ENCODE measurements at regions not wholly inside any gene's neighbourhood (a gene's known extent, or its start where the extent isn't known, plus 50 kb on each side); places are given as distances from the start of the nearest gene placed in this dataset.
A peak's percentile ranks its signal among the peaks of the same experiment; 100 is the strongest.

DNA sequence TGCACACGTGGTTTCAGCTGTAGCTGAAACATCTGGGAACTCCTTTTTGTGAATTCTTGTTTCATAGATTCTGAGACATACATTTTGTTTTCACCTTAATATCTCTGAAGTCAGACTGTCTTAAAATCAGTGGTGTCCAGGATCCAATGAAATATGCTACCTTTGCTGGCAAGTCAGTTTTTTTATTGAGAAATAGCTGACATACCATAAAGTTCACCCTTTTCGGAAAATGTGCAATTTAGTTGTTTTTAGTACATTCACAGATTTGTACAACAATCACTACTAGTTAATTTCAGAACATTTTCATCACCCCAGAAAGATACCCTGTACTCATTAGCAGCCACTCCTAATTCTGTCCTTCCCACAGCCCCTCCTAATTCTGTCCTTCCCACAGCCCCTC, 243.7 kb downstream of the GLI2 start:
- no peak for TF ChIP-seq POLR2A (IDR thresholded peaks at IDR 0.05)
- TF ChIP-seq, protein P1, sequence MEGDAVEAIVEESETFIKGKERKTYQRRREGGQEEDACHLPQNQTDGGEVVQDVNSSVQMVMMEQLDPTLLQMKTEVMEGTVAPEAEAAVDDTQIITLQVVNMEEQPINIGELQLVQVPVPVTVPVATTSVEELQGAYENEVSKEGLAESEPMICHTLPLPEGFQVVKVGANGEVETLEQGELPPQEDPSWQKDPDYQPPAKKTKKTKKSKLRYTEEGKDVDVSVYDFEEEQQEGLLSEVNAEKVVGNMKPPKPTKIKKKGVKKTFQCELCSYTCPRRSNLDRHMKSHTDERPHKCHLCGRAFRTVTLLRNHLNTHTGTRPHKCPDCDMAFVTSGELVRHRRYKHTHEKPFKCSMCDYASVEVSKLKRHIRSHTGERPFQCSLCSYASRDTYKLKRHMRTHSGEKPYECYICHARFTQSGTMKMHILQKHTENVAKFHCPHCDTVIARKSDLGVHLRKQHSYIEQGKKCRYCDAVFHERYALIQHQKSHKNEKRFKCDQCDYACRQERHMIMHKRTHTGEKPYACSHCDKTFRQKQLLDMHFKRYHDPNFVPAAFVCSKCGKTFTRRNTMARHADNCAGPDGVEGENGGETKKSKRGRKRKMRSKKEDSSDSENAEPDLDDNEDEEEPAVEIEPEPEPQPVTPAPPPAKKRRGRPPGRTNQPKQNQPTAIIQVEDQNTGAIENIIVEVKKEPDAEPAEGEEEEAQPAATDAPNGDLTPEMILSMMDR (IDR thresholded peaks at IDR 0.05) = no peak
- Histone ChIP-seq H3K9me3 (no peaks in the 10 kb centered on the region), H3K4me1 (no peaks in the 10 kb centered on the region), H3K27ac (no peak overlapping the region), H3K4me3 (no peak overlapping the region), H3K27me3 (no peaks in the 10 kb centered on the region), H3K36me3 (peaks cover 0 to 5% (median 0%) of the 10 kb centered on the region in 3 donors)
- no peak for DNase-seq

DNA sequence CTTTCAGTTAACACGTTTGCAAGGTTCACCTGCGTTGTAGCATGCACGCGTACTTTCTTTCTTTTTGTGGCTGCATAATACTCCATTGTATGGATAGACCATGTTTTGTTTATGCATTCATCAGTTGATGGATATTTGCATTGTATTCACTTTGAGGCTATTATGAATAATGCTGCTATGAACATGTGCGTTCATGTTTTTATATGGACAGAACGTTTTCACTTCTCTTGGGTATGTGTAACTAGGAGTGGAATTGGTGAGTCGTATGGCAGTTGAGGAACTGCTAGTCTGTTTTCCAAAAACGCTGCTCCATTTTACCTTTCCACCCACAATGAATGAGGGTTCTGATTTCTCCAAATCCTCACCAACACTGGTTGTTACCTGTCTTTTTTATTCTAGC, 244.3 kb downstream of the GLI2 start:
- Histone ChIP-seq H3K9me3 (no peaks in the 10 kb centered on the region), H3K4me3 (no peak overlapping the region), H3K36me3 (peaks cover 0 to 7% (median 0%) of the 10 kb centered on the region in 3 donors), H3K4me1 (no peaks in the 10 kb centered on the region), H3K27ac (no peak overlapping the region), H3K27me3 (no peaks in the 10 kb centered on the region)
- no peak for TF ChIP-seq POLR2A (IDR thresholded peaks at IDR 0.05)
- TF ChIP-seq, protein P1 (IDR thresholded peaks at IDR 0.05) = no peak
- no peak for DNase-seq

DNA sequence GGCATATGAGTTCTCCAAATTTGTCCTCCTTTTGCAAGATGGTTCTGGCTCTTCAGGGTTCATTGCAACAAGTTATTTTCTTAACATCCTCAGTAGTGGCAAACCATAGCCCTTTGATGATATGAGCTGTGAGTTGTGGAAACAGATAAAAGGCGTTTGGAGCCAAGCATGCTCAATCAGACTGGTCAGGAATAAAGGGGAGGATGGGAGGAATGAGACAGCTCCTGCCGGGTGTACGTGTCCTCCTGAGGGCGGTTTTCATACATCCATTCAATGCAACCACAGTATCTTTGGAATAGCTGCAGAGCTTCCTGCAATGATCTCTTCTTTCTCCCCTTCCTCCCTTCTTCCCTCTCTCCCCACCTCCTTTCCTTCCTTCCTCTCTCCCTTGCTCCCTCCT, 245.8 kb downstream of the GLI2 start:
- H3K9me3 ChIP-seq = no peaks in the 10 kb centered on the region
- H3K27ac ChIP-seq = no peak overlapping the region
- DNase-seq = no peak
- TF ChIP-seq, protein P1 (IDR thresholded peaks at IDR 0.05) = no peak
- TF ChIP-seq POLR2A (IDR thresholded peaks at IDR 0.05) = no peak
- no peak overlapping the region for H3K4me3 ChIP-seq
- H3K27me3 ChIP-seq = no peaks in the 10 kb centered on the region
- H3K4me1 ChIP-seq = no peaks in the 10 kb centered on the region
- H3K36me3 ChIP-seq = peaks cover 0 to 3% (median 0%) of the 10 kb centered on the region in 3 donors

DNA sequence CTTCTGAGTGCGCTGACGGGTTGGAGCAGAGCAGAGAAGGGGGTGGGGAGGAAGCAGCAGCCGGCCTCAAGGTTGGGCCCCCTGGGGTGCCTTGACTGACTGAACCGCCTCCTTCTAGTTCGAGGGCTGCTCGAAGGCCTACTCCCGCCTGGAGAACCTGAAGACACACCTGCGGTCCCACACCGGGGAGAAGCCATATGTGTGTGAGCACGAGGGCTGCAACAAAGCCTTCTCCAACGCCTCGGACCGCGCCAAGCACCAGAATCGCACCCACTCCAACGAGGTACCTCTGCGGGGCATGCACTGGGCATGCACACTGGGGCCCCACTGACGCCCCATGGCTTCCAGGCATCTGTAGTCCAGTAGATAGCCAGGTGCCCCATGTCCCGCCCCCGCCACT, 246.9 kb downstream of the GLI2 start:
- Histone ChIP-seq H3K4me1 (no peaks in the 10 kb centered on the region), H3K4me3 (no peak overlapping the region), H3K9me3 (no peaks in the 10 kb centered on the region), H3K27me3 (no peaks in the 10 kb centered on the region), H3K27ac (no peak overlapping the region), H3K36me3 (peaks cover 0 to 3% (median 0%) of the 10 kb centered on the region in 3 donors)
- TF ChIP-seq, protein P1 (IDR thresholded peaks at IDR 0.05) = no peak
- no peak for TF ChIP-seq POLR2A (IDR thresholded peaks at IDR 0.05)
- peak in 1 of 3 donors; percentile 22 for DNase-seq

DNA sequence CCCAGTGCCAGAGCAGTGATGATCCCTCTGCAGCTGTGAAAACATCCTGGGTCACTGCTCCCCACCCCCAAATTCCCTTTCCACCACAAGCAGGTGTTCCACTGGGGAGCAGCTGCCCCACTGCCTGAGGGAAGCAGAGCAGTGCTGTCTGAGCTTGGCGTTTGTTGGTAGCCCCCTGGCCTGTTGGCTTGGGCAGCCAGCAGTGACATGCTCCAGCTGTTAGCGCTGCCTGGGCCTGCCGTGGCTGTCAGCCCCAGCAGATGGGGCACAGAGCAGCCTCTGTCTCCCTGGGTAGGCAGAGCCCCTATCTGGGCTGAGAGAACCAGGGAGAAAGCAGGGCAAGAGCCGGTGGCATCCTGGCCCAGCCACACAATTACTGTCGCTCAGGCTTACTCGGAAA, 247.7 kb downstream of the GLI2 start:
- Histone ChIP-seq H3K4me1 (no peaks in the 10 kb centered on the region), H3K27ac (no peak overlapping the region), H3K27me3 (no peaks in the 10 kb centered on the region), H3K4me3 (no peak overlapping the region), H3K36me3 (peaks cover 0 to 3% (median 0%) of the 10 kb centered on the region in 3 donors), H3K9me3 (no peaks in the 10 kb centered on the region)
- TF ChIP-seq, protein P1 (IDR thresholded peaks at IDR 0.05) = no peak
- TF ChIP-seq POLR2A (IDR thresholded peaks at IDR 0.05) = no peak
- DNase-seq = peak in 1 of 3 donors; percentile 32

DNA sequence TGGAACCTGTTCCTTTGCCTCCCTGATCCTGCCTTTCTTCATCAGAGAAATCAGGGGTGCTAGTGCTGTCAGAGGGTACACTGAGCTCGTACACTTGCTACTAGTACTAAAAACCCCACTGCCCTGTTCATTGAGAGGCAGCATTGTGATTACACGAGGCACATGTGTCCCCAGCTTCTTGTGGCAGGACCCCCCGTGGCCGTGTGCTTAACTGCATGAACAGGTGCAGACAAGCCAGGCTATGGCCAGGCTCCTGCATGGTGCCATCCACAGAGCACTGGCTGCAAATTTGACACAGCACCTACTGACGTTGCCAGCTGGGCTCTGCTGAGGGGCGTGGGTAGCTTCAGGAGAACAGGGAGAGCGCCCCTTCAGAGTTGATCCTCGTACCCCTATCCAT, 248.4 kb downstream of the GLI2 start:
- no peaks in the 10 kb centered on the region for H3K27me3 ChIP-seq
- no peak overlapping the region for H3K27ac ChIP-seq
- peak in 1 of 3 donors; percentile 10 for DNase-seq
- no peak for TF ChIP-seq POLR2A (IDR thresholded peaks at IDR 0.05)
- TF ChIP-seq, protein P1 (IDR thresholded peaks at IDR 0.05) = no peak
- H3K9me3 ChIP-seq = no peaks in the 10 kb centered on the region
- H3K36me3 ChIP-seq = peaks cover 0 to 3% (median 0%) of the 10 kb centered on the region in 3 donors
- no peaks in the 10 kb centered on the region for H3K4me1 ChIP-seq
- H3K4me3 ChIP-seq = no peak overlapping the region
